ENCODE measurements at regions not wholly inside any gene's neighbourhood (a gene's known extent, or its start where the extent isn't known, plus 50 kb on each side); places are given as distances from the start of the nearest gene placed in this dataset.

GRCh38 chr7:15947754-15948153 is 261.3 kb upstream of the MEOX2 start:
- Histone ChIP-seq H3K4me3 (replicated peaks in 1 of 3) (no peak overlapping the region), H3K27me3 (no peaks in the 10 kb centered on the region), H3K36me3 (no peaks in the 10 kb centered on the region), H3K27ac (no peak overlapping the region), H3K4me1 (no peaks in the 10 kb centered on the region), H3K9me3 (no peaks in the 10 kb centered on the region)
- intact Hi-C loops (cut with DNase I) = no loop called here
- no peak for TF ChIP-seq POLR2A (IDR thresholded peaks at IDR 0.05)
- TF ChIP-seq CTCF (IDR thresholded peaks at IDR 0.05) = no peak
- 65 to 75% methylated on average over 2 of the region's 2 CpGs for WGBS, 2 donors
- no peak for DNase-seq

GRCh38 chr7:15938115-15938514 is 251.6 kb upstream of the MEOX2 start:
- Histone ChIP-seq H3K9me3 (no peaks in the 10 kb centered on the region), H3K4me3 (replicated peaks in 1 of 3) (no peak overlapping the region), H3K27ac (no peak overlapping the region), H3K36me3 (no peaks in the 10 kb centered on the region), H3K27me3 (no peaks in the 10 kb centered on the region), H3K4me1 (no peaks in the 10 kb centered on the region)
- intact Hi-C loops (cut with DNase I) = no loop called here
- TF ChIP-seq POLR2A (IDR thresholded peaks at IDR 0.05) = no peak
- no peak for TF ChIP-seq CTCF (IDR thresholded peaks at IDR 0.05)
- no peak for DNase-seq

GRCh38 chr7:15937571-15937970 is 251.1 kb upstream of the MEOX2 start:
- intact Hi-C loops (cut with DNase I) = no loop called here
- H3K4me3 ChIP-seq (replicated peaks in 1 of 3) = no peak overlapping the region
- no peaks in the 10 kb centered on the region for H3K36me3 ChIP-seq
- no peaks in the 10 kb centered on the region for H3K9me3 ChIP-seq
- no peak for TF ChIP-seq CTCF (IDR thresholded peaks at IDR 0.05)
- TF ChIP-seq POLR2A (IDR thresholded peaks at IDR 0.05) = no peak
- no peaks in the 10 kb centered on the region for H3K4me1 ChIP-seq
- DNase-seq = no peak
- no peaks in the 10 kb centered on the region for H3K27me3 ChIP-seq
- H3K27ac ChIP-seq = no peak overlapping the region

- intact Hi-C loops (cut with DNase I) = no loop called here
- no peak for DNase-seq
- Histone ChIP-seq H3K36me3 (no peaks in the 10 kb centered on the region), H3K4me1 (no peaks in the 10 kb centered on the region), H3K9me3 (no peaks in the 10 kb centered on the region), H3K4me3 (replicated peaks in 1 of 3) (no peak overlapping the region), H3K27ac (no peak overlapping the region), H3K27me3 (no peaks in the 10 kb centered on the region)
- 86 to 88% methylated on average over 2 of the region's 2 CpGs for whole genome bisulfite sequencing, 2 donors
- TF ChIP-seq POLR2A (IDR thresholded peaks at IDR 0.05) (no peak), CTCF (IDR thresholded peaks at IDR 0.05) (no peak)
Measured at GRCh38 chr7:15936991-15937390, 250.5 kb upstream of the MEOX2 start.

GRCh38 chr7:15932318-15932717 is 245.8 kb upstream of the MEOX2 start:
- H3K9me3 ChIP-seq = no peaks in the 10 kb centered on the region
- no peaks in the 10 kb centered on the region for H3K4me1 ChIP-seq
- intact Hi-C loops (cut with DNase I) = no loop called here
- no peak for DNase-seq
- no peak overlapping the region for H3K4me3 ChIP-seq (replicated peaks in 1 of 3)
- TF ChIP-seq CTCF (IDR thresholded peaks at IDR 0.05) = no peak
- no peak for TF ChIP-seq POLR2A (IDR thresholded peaks at IDR 0.05)
- WGBS, 2 donors = 81 to 97% methylated on average over 1 of the region's 1 CpG
- H3K27me3 ChIP-seq = no peaks in the 10 kb centered on the region
- no peak overlapping the region for H3K27ac ChIP-seq
- H3K36me3 ChIP-seq = no peaks in the 10 kb centered on the region

Data from thyroid gland (tissue), 4 donors.